C4-2B (cell line): ENCODE measurements at regions not wholly inside any gene's neighbourhood (a gene's known extent, or its start where the extent isn't known, plus 50 kb on each side); places are given as distances from the start of the nearest gene placed in this dataset.

Experiments
- CTCF ChIP-seq: fragments of 450-650 bp; conservative IDR thresholded peaks from 2 replicates; pipeline ENCODE4 v1.5.1; 2017; ENCODE audit warnings: mild to moderate bottlenecking
- ZFX ChIP-seq: fragments of 450-650 bp; IDR thresholded peaks from 2 replicates; pipeline ENCODE4 v1.6.1; 2017

- TF ChIP-seq CTCF: no peak
- TF ChIP-seq ZFX: no peak
These were observed 178.8 kb downstream of the DACT1 start for GRCh38 chr14:58816416-58817115.
